OCI-LY7 (cell line): ENCODE measurements at regions not wholly inside any gene's neighbourhood (a gene's known extent, or its start where the extent isn't known, plus 50 kb on each side); places are given as distances from the start of the nearest gene placed in this dataset.

ENCODE experiments used
- BruUV-seq: library from RNA; stranded (reverse); fragments of 400-500 nt; replicated peaks from 2 replicates; lab custom pipeline; 2021; lab: Mats Ljungman, UMichigan
- CTCF ChIA-PET: fragments of 300-600 bp; sonication (Branson Sonifier 250); formaldehyde crosslinking; loops from one replicate; lab custom pipeline; 2022; ENCODE audit warnings: antibody characterized with exemption; ENCODE audit not compliant: unreplicated experiment; lab: Charles Lee
- POLR2A ChIA-PET: fragments of 300-600 bp; sonication (Branson Sonifier 250); formaldehyde crosslinking; loops from one replicate; lab custom pipeline; 2022; ENCODE audit warnings: antibody characterized with exemption; lab: Charles Lee
- DNase-seq: peaks from one replicate; pipeline ENCODE4 v3.0.0-alpha.2; 2015; ENCODE audit warnings: low spot score
- H2AFZ ChIP-seq: fragments of 200-600 bp; sonication (generic), shearing (Covaris generic); 2 replicates; pipeline ENCODE4 v1.6.1; 2014; ENCODE audit warnings: mild to moderate bottlenecking, antibody characterized with exemption, low read length, moderate library complexity
- H3K27ac ChIP-seq: fragments of 200-600 bp; sonication (generic); 2 replicates; pipeline ENCODE4 v1.5.1; 2014; ENCODE audit warnings: mixed run types, low read depth, mild to moderate bottlenecking, moderate library complexity, low read length, inconsistent platforms; ENCODE audit not compliant: poor library complexity, severe bottlenecking
- H3K36me3 ChIP-seq: fragments of 200-600 bp; sonication (generic); 2 replicates; pipeline ENCODE4 v1.6.1; 2014; ENCODE audit warnings: mild to moderate bottlenecking, antibody characterized with exemption, low read length, moderate library complexity, mixed read lengths; ENCODE audit not compliant: insufficient read depth
- H3K4me1 ChIP-seq: fragments of 200-600 bp; sonication (generic); 2 replicates; pipeline ENCODE4 v1.5.1; 2014; ENCODE audit warnings: mild to moderate bottlenecking, low read length; ENCODE audit not compliant: insufficient read depth, poor library complexity, severe bottlenecking
- H3K4me2 ChIP-seq: fragments of 200-600 bp; sonication (generic); 2 replicates; pipeline ENCODE4 v1.6.1; 2014; ENCODE audit warnings: mild to moderate bottlenecking, low read length
- H3K4me3 ChIP-seq: fragments of 200-600 bp; sonication (generic); 2 replicates; pipeline ENCODE4 v1.5.1; 2014; ENCODE audit warnings: mild to moderate bottlenecking, low read depth, low read length; ENCODE audit not compliant: poor library complexity, severe bottlenecking
- H3K79me2 ChIP-seq: fragments of 200-600 bp; sonication (generic); 2 replicates; pipeline ENCODE4 v1.6.1; 2016; ENCODE audit warnings: low read depth, mild to moderate bottlenecking, low read length, moderate library complexity, mixed read lengths; ENCODE audit not compliant: insufficient read depth
- H3K9me2 ChIP-seq: fragments of 200-600 bp; sonication (generic); 2 replicates; pipeline ENCODE4 v1.6.1; 2016; ENCODE audit warnings: mild to moderate bottlenecking, low read length, mixed read lengths; ENCODE audit not compliant: insufficient read depth
- H3K9me3 ChIP-seq: fragments of 200-600 bp; sonication (generic); 2 replicates; pipeline ENCODE4 v1.6.1; 2014; ENCODE audit warnings: mild to moderate bottlenecking, mixed run types, low read length, mixed read lengths
- H4K20me1 ChIP-seq: fragments of 200-600 bp; sonication (generic); 2 replicates; pipeline ENCODE4 v1.6.1; 2014; ENCODE audit warnings: mild to moderate bottlenecking, antibody characterized with exemption, low read length, moderate library complexity, mixed read lengths; ENCODE audit not compliant: insufficient read depth
- CTCF ChIP-seq: fragments of 200-600 bp; sonication (generic); conservative IDR thresholded peaks from 2 replicates; pipeline ENCODE4 v1.5.1; 2014; ENCODE audit warnings: mild to moderate bottlenecking, antibody characterized with exemption, low read length, moderate library complexity, mixed read lengths
- EZH2phosphoT487 ChIP-seq: fragments of 200-600 bp; sonication (generic); IDR thresholded peaks from 2 replicates; pipeline ENCODE4 v1.6.1; 2018; ENCODE audit warnings: low read depth, borderline replicate concordance, mild to moderate bottlenecking, mixed run types, antibody characterized with exemption, low read length, moderate library complexity, mixed read lengths
- intact Hi-C: fragments of 100-400 bp; cut with micrococcal nuclease; formaldehyde crosslinking; loops from one replicate; pipeline ENCODE4 v1.10.0; 2022; ENCODE audit not compliant: unreplicated experiment

DNA sequence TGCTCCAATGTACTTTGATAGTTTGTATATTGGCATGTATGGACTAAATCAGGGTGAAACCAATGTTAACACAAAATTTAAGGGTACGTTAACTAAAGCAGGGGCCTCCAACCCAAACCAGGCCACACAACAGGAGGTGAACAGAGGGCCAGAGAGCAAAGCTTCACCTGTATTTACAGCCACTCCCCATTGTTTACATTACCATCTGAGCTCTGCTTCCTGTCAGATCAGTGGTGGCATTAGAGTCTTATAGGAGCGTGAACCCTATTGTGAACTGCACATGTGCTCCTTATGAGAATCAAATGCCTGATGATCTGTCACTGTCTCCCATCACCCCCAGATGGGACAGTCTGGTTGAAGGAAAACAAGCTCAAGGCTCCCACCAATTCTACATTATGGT, 62.0 kb upstream of the SCIN start:
- H3K27ac ChIP-seq: no peak overlapping the region

DNA sequence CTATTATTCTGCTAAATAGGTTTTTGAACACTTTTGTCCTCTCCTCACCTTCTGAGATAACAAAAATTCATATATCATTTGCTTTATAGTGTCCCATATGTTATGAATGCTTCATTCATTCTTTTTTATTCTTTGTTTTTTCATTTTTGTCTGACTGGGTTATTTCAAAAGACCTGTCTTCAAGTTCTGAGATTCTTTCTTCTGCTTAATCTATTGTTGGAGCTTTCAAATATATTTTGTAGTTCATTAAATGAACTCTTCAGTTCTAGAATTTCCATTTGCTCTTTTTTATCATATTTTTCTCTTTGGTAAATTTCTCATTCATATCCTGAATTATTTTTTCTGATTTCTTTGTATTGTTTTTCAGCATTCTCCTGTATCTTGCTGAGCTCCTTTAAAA, 53.1 kb upstream of the SCIN start:
- no peak for DNase-seq
- Histone ChIP-seq H2AFZ (no peak overlapping the region), H3K4me1 (no peaks in the 10 kb centered on the region), H3K9me3 (no peaks in the 10 kb centered on the region), H3K79me2 (no peaks in the 10 kb centered on the region), H3K36me3 (no peaks in the 10 kb centered on the region), H4K20me1 (no peaks in the 10 kb centered on the region), H3K4me3 (no peak overlapping the region), H3K27ac (no peak overlapping the region), H3K9me2 (no peaks in the 10 kb centered on the region), H3K4me2 (no peak overlapping the region)
- TF ChIP-seq EZH2phosphoT487 (no peak), CTCF (no peak)
- BruUV-seq: no TSS peak
- intact Hi-C loops: no loop called here
- POLR2A ChIA-PET: interaction anchor here (0.7 kb wide), 1 partner anchor 386 kb away, joined by 3 read pairs; no protein-coding TSS in a partner anchor
- CTCF ChIA-PET: no interaction called here

More for the DNA sequence above, 62.0 kb upstream of the SCIN start:
- no peaks in the 10 kb centered on the region for H3K9me3 ChIP-seq
- H3K4me2 ChIP-seq: no peak overlapping the region
- no peak for DNase-seq
- H3K79me2 ChIP-seq: no peaks in the 10 kb centered on the region
- no peaks in the 10 kb centered on the region for H3K4me1 ChIP-seq
- H3K36me3 ChIP-seq: no peaks in the 10 kb centered on the region
- H2AFZ ChIP-seq: no peak overlapping the region
- no peaks in the 10 kb centered on the region for H3K9me2 ChIP-seq
- ChIA-PET CTCF (no interaction called here), POLR2A (no interaction called here)
- H4K20me1 ChIP-seq: no peaks in the 10 kb centered on the region
- TF ChIP-seq CTCF (no peak), EZH2phosphoT487 (no peak)
- no TSS peak for BruUV-seq
- H3K4me3 ChIP-seq: no peak overlapping the region
- intact Hi-C loops: no loop called here

GRCh38 chr7:12518920-12519681, 51.4 kb upstream of the SCIN start:
- Histone ChIP-seq H3K4me1 (no peaks in the 10 kb centered on the region), H3K4me3 (no peak overlapping the region), H3K9me2 (no peaks in the 10 kb centered on the region), H3K27ac (no peak overlapping the region), H3K4me2 (no peak overlapping the region), H3K9me3 (no peaks in the 10 kb centered on the region), H3K79me2 (no peaks in the 10 kb centered on the region), H3K36me3 (no peaks in the 10 kb centered on the region), H2AFZ (no peak overlapping the region), H4K20me1 (no peaks in the 10 kb centered on the region)
- DNase-seq: no peak
- intact Hi-C loops: no loop called here
- BruUV-seq: no TSS peak
- POLR2A ChIA-PET: interaction anchor here (0.6 kb wide), 1 partner anchor 1392 kb away, joined by 3 read pairs; no protein-coding TSS in a partner anchor
- TF ChIP-seq CTCF (peak; percentile 67), EZH2phosphoT487 (no peak)
- CTCF ChIA-PET: no interaction called here
